A673 (cell line): ENCODE measurements at regions not wholly inside any gene's neighbourhood (a gene's known extent, or its start where the extent isn't known, plus 50 kb on each side); places are given as distances from the start of the nearest gene placed in this dataset.

Experiments used
- BruUV-seq: library from RNA; stranded (reverse); fragments of 400-500 nt; replicated peaks from 2 replicates; lab custom pipeline; 2021; lab: Mats Ljungman, UMichigan
- CTCF ChIA-PET: fragments of 300-600 bp; sonication (Branson Sonifier 250); formaldehyde crosslinking; loops from one replicate; lab custom pipeline; 2022; ENCODE audit warnings: antibody characterized with exemption; lab: Charles Lee
- POLR2A ChIA-PET: fragments of 300-600 bp; sonication (Branson Sonifier 250); formaldehyde crosslinking; loops from one replicate; lab custom pipeline; 2022; ENCODE audit warnings: antibody characterized with exemption; ENCODE audit not compliant: low non-redundant PET; lab: Charles Lee
- DNase-seq: peaks from one replicate; pipeline ENCODE4 v3.0.0-alpha.2; 2015; ENCODE audit warnings: low spot score
- H3K27ac ChIP-seq: fragments of 200-600 bp; sonication (generic); 2 replicates; pipeline ENCODE4 v1.5.1; 2016; ENCODE audit warnings: mixed run types, low read depth, mild to moderate bottlenecking, mixed read lengths, antibody characterized with exemption, low read length; ENCODE audit not compliant: poor library complexity, severe bottlenecking
- H3K27me3 ChIP-seq: fragments of 200-600 bp; sonication (generic); replicated peaks from 2 replicates; pipeline ENCODE4 v1.6.1; 2017; ENCODE audit warnings: mixed run types, low read depth, mild to moderate bottlenecking, mixed read lengths, antibody characterized with exemption, low read length; ENCODE audit not compliant: insufficient read depth, poor library complexity
- H3K36me3 ChIP-seq: fragments of 200-600 bp; sonication (generic); 2 replicates; pipeline ENCODE4 v1.6.1; 2016; ENCODE audit warnings: mixed run types, mild to moderate bottlenecking, mixed read lengths, antibody characterized with exemption, low read length; ENCODE audit not compliant: insufficient read depth, poor library complexity, severe bottlenecking
- H3K4me1 ChIP-seq: fragments of 200-600 bp; sonication (generic); 2 replicates; pipeline ENCODE4 v1.6.1; 2017; ENCODE audit warnings: mixed run types, mild to moderate bottlenecking, mixed read lengths, antibody characterized with exemption, low read length; ENCODE audit not compliant: insufficient read depth, poor library complexity, severe bottlenecking
- H3K4me3 ChIP-seq: fragments of 200-600 bp; sonication (generic); 2 replicates; pipeline ENCODE4 v1.5.1; 2016; ENCODE audit warnings: low read depth, mixed run types, mild to moderate bottlenecking, mixed read lengths, low read length; ENCODE audit not compliant: poor library complexity, severe bottlenecking
- H3K9me3 ChIP-seq: fragments of 200-600 bp; sonication (generic); 2 replicates; pipeline ENCODE4 v1.6.1; 2016; ENCODE audit warnings: mixed run types, low read depth, mild to moderate bottlenecking, mixed read lengths, antibody characterized with exemption, low read length; ENCODE audit not compliant: poor library complexity, severe bottlenecking
- EZH2 ChIP-seq: fragments of 200-600 bp; sonication (generic); IDR thresholded peaks from 2 replicates; pipeline ENCODE4 v1.6.1; 2017; ENCODE audit warnings: borderline replicate concordance, low read depth, mild to moderate bottlenecking, mixed read lengths, antibody characterized with exemption, low read length; ENCODE audit not compliant: poor library complexity, severe bottlenecking
- intact Hi-C: fragments of 100-400 bp; cut with micrococcal nuclease; formaldehyde crosslinking; loops from one replicate; pipeline ENCODE4 v1.10.0; 2022; ENCODE audit not compliant: unreplicated experiment
- TF ChIP-seq, protein P1 (sequence below): fragments of 300-800, 200-600 bp; sonication (generic); conservative IDR thresholded peaks from 2 replicates; pipeline ENCODE4 v1.5.1; 2017; ENCODE audit warnings: low read depth, mild to moderate bottlenecking, antibody characterized with exemption, low read length, moderate library complexity, mixed read lengths

DNA sequence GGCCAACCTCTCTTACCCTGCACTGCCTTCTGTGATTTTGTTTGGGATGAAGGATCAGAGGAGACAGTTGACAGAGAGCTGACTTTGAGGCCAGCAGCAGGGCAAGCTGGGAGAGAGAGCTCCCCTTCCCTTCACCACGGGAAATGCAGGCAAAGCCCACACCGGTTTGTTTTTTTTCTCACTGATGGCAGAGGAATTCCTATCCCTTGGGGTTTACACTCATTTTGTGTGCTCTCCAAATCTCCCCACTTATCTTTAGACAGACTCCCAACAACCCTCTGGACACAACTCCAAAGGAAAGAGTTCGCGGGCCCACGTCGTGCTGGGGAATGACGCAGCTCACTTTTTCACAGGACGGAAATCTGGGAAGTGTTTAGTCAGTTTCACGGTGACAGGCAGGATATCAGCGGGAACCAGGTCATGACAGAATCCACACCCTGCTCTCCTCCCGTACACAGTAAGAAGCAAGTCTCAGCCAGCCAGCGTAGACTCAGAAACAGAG is 68.3 kb upstream of the FAM171A1 start:
- no peaks in the 10 kb centered on the region for H3K4me1 ChIP-seq
- TF ChIP-seq, protein P1, sequence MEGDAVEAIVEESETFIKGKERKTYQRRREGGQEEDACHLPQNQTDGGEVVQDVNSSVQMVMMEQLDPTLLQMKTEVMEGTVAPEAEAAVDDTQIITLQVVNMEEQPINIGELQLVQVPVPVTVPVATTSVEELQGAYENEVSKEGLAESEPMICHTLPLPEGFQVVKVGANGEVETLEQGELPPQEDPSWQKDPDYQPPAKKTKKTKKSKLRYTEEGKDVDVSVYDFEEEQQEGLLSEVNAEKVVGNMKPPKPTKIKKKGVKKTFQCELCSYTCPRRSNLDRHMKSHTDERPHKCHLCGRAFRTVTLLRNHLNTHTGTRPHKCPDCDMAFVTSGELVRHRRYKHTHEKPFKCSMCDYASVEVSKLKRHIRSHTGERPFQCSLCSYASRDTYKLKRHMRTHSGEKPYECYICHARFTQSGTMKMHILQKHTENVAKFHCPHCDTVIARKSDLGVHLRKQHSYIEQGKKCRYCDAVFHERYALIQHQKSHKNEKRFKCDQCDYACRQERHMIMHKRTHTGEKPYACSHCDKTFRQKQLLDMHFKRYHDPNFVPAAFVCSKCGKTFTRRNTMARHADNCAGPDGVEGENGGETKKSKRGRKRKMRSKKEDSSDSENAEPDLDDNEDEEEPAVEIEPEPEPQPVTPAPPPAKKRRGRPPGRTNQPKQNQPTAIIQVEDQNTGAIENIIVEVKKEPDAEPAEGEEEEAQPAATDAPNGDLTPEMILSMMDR = peak; percentile 38; the same call in 1 of the 2 replicates
- no peak for TF ChIP-seq EZH2
- ChIA-PET POLR2A (no interaction called here), CTCF (interaction anchor here (0.8 kb wide), 1 partner anchor 280 kb away, joined by 3 read pairs; the partner anchor contains the start of gene ITGA8)
- no peaks in the 10 kb centered on the region for H3K9me3 ChIP-seq
- H3K27me3 ChIP-seq = peaks cover 7% of the 10 kb centered on the region
- intact Hi-C loops = no loop called here
- no peak for DNase-seq
- H3K4me3 ChIP-seq = no peak overlapping the region
- no TSS peak for BruUV-seq
- no peak overlapping the region for H3K27ac ChIP-seq
- no peaks in the 10 kb centered on the region for H3K36me3 ChIP-seq

DNA sequence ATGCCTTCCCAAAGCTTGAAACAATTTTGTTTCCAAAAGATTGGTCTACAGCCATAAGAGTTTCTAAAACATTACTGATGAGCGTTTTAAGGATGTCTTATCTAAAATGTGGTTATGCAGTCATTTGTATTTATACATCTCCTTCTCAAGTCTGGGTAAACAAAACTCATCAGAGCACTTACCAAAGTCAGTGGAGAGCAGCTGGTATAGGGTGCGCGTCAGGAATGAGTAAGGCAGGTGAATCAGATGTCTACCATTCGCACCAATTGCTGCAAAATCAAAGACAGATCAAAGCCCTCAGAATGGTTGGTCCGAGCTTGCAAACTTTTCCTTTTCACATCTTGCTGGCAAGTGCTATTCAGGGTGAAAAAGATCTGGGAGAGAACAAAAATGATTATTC is 65.6 kb upstream of the FAM171A1 start:
- Histone ChIP-seq H3K27me3 (peaks cover 22% of the 10 kb centered on the region), H3K4me3 (no peak overlapping the region), H3K27ac (no peak overlapping the region), H3K9me3 (no peaks in the 10 kb centered on the region), H3K36me3 (no peaks in the 10 kb centered on the region), H3K4me1 (no peaks in the 10 kb centered on the region)
- no peak for DNase-seq
- CTCF ChIA-PET = no interaction called here
- TF ChIP-seq EZH2 = no peak
- TF ChIP-seq, protein P1 = no peak
- BruUV-seq = no TSS peak
- POLR2A ChIA-PET = no interaction called here
- intact Hi-C loops = no loop called here

DNA sequence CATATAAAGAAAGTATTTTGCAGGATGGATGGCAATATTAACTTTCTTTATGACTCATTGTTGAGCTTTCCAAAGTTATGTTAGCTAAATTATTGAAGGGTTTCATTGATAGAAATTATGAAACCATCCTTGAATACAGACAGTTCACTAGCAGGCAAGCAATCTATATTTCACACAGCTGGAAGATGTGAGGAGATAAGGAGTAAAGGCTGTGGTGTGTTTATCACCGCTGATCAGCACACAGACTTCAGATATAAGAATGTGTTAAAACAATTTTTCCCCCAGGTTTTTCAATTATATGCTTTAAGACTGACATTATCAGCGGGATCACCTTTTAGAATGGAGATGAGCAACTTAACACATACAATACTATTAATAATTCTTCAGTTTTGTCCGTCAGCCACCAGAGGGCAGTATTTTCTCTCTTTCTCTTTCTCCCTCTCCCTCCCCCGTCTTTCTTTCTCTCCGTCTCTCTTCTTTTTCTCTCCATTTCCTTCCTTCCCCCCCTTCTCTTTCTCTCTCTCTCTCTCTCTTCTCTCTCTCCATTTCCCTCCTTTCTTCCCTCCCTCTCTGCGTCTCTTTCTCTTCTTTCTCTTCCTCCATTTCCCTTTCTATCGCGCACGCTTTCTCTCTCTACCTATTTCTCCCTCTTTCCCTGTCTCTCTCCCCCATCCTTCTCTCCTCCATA is 62.9 kb upstream of the FAM171A1 start:
- CTCF ChIA-PET = interaction anchor here (0.5 to 0.7 kb wide), 4 partner anchors 13 to 352 kb away, joined by 3 to 14 read pairs (median 4); partner anchors contain the start of gene ITGA8
- H3K9me3 ChIP-seq = no peaks in the 10 kb centered on the region
- DNase-seq = peak; percentile 77
- H3K27me3 ChIP-seq = peaks cover 22% of the 10 kb centered on the region
- peak overlapping the region; percentile 45 for H3K4me3 ChIP-seq
- H3K36me3 ChIP-seq = no peaks in the 10 kb centered on the region
- H3K27ac ChIP-seq = no peak overlapping the region
- no peak for TF ChIP-seq EZH2
- TF ChIP-seq, protein P1 = peak; percentile 77
- intact Hi-C loops = loop anchor here (1.0 to 5.0 kb wide), 5 partner anchors 153 to 388 kb away; no protein-coding TSS in a partner anchor
- POLR2A ChIA-PET = no interaction called here
- BruUV-seq = no TSS peak
- no peaks in the 10 kb centered on the region for H3K4me1 ChIP-seq
